ENCODE measurements at regions not wholly inside any gene's neighbourhood (a gene's known extent, or its start where the extent isn't known, plus 50 kb on each side); places are given as distances from the start of the nearest gene placed in this dataset.
A peak's percentile ranks its signal among the peaks of the same experiment; 100 is the strongest.
"Not testable (repeated sequence)": the region's sequence is repeated elsewhere in the genome, so short reads cannot be mapped to it uniquely, and the experiment has no call there.

GRCh38 chr10:94232711-94233383 is 129.9 kb downstream of the NOC3L start:
- no peak for DNase-seq

DNA sequence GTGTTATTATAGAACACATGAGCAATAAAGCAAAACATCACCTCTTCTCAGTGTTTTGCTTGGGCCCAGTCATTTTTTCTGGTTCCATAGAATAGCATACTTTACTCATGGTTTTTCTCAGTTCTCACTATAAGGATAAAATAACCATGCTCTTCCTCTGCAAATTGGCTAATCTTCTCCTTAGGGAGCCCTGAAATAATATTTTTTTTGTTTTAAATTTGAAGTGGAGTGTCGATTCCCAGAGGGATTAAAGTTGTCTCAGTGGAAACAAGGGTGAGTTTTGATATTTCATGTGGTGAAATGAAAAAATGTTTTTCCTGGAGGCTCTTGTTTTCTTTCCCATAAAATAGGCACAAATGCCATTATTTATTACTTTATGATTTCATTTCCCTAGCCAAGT is 127.3 kb downstream of the NOC3L start:
- DNase-seq, result no peak

GRCh38 chr10:94238006-94238617 is 124.6 kb downstream of the NOC3L start:
- no peak for DNase-seq

- DNase-seq, result no peak
These were observed 123.0 kb downstream of the NOC3L start for GRCh38 chr10:94239696-94240095.

GRCh38 chr10:94240491-94240890 is 122.2 kb downstream of the NOC3L start:
- DNase-seq, result no peak

GRCh38 chr10:94240901-94241300 is 121.8 kb downstream of the NOC3L start:
- no peak for DNase-seq

GRCh38 chr10:94251098-94251497 is 111.6 kb downstream of the NOC3L start:
- no peak for DNase-seq

DNA sequence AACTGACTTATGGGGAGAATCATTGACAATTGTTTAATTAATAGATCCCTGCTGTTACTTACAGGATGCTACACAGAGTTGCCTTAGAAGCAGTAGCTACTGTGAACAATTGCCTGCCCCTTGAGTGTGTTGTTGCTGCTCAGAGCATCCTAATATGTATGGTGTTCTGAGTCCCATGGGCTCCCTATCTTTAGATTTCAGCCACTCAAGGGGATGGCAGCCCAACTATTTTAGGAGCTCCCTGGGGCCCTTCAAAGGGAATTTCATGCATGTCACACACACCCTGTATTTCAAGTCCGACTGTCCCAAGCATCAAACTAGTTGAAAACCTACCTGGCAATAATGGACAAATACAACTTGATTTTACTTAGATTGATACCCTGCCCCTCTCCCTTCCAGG is 111.2 kb downstream of the NOC3L start:
- DNase-seq, result no peak

DNA sequence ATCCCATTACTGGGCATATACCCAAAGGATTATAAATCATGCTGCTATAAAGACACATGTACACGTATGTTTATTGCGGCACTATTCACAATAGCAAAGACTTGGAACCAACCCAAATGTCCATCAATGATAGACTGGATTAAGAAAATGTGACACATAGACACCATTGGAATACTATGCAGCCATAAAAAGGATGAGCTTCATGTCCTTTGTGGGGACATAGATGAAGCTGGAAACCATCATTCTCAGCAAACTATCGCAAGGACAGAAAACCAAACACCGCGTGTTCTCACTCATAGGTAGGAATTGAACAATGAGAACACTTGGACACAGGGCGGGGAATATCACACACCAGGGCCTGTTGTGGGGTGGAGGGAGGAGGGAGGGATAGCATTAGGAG is 105.3 kb downstream of the NOC3L start:
- DNase-seq, result not testable (repeated sequence)

DNA sequence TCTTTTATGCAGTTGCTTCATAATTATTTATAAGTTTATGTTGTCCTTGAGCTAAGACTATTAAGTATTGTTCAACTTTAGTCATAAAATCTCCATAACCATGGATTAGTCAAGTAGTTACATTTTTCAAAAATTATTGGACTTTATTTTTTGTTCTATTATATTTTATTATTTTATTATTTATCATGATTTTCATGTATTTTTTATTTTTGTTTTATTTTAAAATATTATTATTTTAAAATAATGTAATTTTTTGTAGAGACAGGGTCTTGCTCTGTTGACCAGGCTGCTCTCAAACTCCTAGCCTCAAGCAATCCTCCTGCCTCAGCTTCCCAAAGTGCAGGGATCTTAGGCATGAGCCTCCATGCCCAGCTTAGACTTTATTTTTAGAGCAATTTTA is 102.3 kb downstream of the NOC3L start:
- no peak for DNase-seq

DNA sequence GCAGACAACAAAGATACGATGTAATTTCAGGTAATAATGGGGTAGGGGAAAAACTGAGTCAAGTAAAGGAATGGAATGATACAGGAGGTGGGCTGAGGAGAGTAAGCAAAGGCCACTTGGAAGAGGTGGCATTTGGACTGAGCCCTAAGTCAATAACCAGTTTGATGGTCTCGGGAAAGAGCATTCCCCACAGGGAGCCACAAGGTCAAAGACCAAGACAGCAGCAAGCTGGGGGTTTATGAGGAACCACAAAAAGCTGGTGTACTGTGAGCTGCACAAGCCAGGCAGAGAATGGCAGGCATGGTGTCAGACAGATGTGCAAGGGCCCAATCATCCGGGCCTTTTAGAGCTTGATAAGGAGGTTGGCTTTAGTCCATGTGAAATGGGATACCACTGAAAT is 98.7 kb downstream of the NOC3L start:
- no peak for DNase-seq

- DNase-seq, result no peak
These were observed 96.6 kb downstream of the NOC3L start for GRCh38 chr10:94266091-94266490.

DNA sequence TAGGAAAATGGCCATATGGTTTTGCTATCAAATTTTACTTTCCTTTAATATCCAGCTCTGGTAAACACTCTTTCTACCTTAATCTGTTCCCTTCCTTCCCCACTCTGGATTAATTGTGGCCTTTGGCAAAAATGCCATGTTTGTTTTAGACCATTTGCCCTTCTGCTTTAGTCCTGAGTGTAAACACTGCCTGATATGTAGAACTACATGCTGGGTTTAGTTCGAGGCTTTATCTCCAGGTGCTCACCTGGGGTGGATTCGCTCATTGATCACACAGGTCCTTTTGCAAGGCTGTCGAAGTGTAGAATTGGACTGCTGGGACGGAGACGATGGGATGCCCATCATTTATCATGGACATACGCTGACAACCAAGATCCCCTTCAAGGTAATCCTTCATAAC is 94.1 kb downstream of the NOC3L start:
- DNase-seq, result no peak

GRCh38 chr10:94274142-94274787 is 88.5 kb downstream of the NOC3L start:
- no peak for DNase-seq

DNA sequence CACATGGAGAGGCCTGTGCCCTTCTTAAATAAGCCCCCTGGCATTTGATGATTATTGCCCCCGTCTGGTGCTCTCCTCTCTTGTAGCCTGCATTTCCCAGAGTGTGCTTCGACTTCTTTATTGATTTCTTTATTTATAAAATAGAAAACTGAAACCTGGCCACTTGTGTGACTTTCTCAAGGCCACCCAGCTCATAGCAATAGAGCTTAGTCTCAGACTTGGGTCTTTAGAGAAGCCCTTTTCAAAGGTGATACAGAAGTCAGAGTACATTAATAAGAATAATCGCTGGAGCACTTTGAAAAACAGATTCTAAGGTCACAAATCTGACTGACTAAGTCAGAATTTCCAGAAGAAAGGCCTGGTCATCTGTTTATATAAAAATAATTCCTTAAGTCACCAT is 86.6 kb downstream of the NOC3L start:
- no peak for DNase-seq

DNA sequence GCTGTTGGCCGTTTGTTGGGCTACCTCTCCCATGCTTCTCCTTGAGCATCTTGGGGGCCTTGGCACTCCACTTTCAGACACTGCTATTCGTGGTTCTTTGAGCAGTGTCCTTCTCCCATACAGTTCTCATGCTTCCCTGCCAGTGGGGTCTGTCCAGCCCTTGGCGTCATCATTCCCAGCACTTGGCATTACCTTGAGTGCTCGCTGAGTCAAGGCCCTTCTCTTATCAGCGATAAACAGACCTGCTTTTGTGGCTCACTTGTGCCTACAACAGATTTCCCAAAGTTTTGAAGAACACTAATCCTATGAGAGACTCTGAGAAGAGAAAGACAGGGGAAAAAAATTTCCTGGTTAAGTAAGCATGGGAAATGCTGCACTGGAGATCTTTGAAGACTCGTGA is 85.3 kb downstream of the NOC3L start:
- DNase-seq, result no peak

DNA sequence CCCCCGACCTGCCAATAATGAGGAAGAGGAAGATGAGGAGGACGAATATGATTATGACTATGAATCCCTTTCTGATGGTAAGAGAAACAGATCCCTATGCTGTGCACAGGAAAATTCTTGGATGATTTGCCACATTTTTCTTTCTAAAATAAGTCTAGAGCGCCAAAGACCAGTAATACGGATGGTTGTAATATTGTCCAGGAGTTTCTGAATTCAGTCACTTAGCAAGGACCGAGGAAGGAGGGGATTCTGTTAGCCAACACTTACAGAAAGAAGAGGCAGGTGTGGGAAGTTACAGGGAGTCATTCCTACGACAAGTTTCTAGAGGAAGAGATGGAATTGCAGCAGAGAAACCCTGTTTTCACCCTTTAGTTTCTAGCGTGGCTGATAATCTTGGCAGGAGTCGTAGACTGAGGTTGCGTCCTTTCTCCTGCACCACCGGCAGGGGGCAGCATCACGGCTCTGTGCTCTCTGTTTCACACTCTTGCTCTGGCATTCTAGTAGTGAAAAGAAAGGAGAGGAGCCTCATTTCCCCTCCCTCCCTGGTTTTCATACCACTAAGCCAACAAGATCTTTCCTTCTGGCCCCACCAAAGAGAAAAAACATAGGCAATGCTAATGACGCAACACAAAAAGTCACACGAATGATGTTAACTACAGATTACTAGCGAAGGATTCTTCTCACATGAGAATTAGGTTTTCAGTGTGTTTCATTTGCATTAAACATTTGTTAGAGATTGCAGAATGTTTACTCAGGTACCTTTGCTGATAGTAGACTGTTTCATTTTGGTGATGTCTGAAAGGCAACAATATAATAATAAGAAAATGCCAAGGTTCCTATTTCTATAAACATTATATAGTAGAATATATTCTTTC is 82.7 kb downstream of the NOC3L start:
- DNase-seq, result peak; percentile 32

- DNase-seq, result no peak
These were observed 81.1 kb downstream of the NOC3L start for GRCh38 chr10:94281654-94282053.

- no peak for DNase-seq
These were observed 80.4 kb downstream of the NOC3L start for GRCh38 chr10:94282369-94282768.
